Sigmoid colon (tissue), 6 donors: ENCODE measurements at regions not wholly inside any gene's neighbourhood (a gene's known extent, or its start where the extent isn't known, plus 50 kb on each side); places are given as distances from the start of the nearest gene placed in this dataset.

ENCODE experiments used
- DNase-seq: peaks from one replicate; pipeline ENCODE4 v3.0.0-alpha.2; 2019
- H3K27ac ChIP-seq, 4 donors: fragments of 200-600 bp; sonication (generic); one replicate each; pipeline ENCODE4 v1.5.1; 2016 to 2019; ENCODE audit warnings: mild to moderate bottlenecking in 1 of 4
- H3K27me3 ChIP-seq, 3 donors: fragments of 200-600 bp; sonication (generic); one replicate each; pipeline ENCODE4 v1.5.1; 2019; ENCODE audit warnings: mild to moderate bottlenecking in 1 of 3
- H3K36me3 ChIP-seq, 4 donors: fragments of 200-600 bp; sonication (generic); one replicate each; pipeline ENCODE4 v1.5.1; 2016 to 2019
- H3K4me1 ChIP-seq, 4 donors: fragments of 200-600 bp; sonication (generic); one replicate each; pipeline ENCODE4 v1.5.1; 2017 to 2019
- H3K4me3 ChIP-seq, 4 donors: fragments of 200-600 bp; sonication (generic); one replicate each; pipeline ENCODE4 v1.5.1; 2017 to 2019; ENCODE audit warnings: mild to moderate bottlenecking in 2 of 4, moderate library complexity in 1 of 4
- H3K9me3 ChIP-seq, 4 donors: fragments of 200-600 bp in 3 of 4; sonication (generic) in 3 of 4; one replicate each; pipeline versions ENCODE4 v1.5.1 to v1.6.1; 2013 to 2019
- CTCF ChIP-seq, 4 experiments: fragments of 450-650 bp in 3 of 4; fragments of 200-600 bp in 1 of 4; IDR thresholded peaks; one replicate each; pipeline ENCODE4 v1.5.1; 2016 to 2019; ENCODE audit warnings: antibody characterized with exemption in 4 of 4, mild to moderate bottlenecking in 3 of 4, moderate library complexity in 2 of 4
- EP300 ChIP-seq, 4 donors: sonication (generic); formaldehyde crosslinking; IDR thresholded peaks; one replicate each; pipeline ENCODE4 v1.6.1; 2017; ENCODE audit warnings: antibody characterized with exemption in 4 of 4
- POLR2A ChIP-seq, 2 donors: fragments of 450-650 bp; IDR thresholded peaks; one replicate each; pipeline ENCODE4 v1.6.1; 2016; ENCODE audit warnings: antibody characterized with exemption in 2 of 2, mild to moderate bottlenecking in 2 of 2, moderate library complexity in 2 of 2
- POLR2AphosphoS5 ChIP-seq, 4 donors: sonication (generic); formaldehyde crosslinking; IDR thresholded peaks; one replicate each; pipeline ENCODE4 v1.6.1; 2017; ENCODE audit warnings: antibody characterized with exemption in 4 of 4
- WGBS, 2 donors: extraction: QIAGEN DNeasy Blood & Tissue Kit; methylation state at CpG; one replicate each; pipeline ENCODE4 v1.1.7; 2013; 5-methylcytosine and 5-hydroxymethylcytosine counted together
- intact Hi-C: fragments of 100-400 bp; cut with DNase I; formaldehyde crosslinking; loops from one replicate; pipeline ENCODE4 v1.15.1; 2023
- donor health status: healthy with polysubstance abuse.
- donor health status: healthy.

GRCh38 chr3:27625864-27626263 is 96.3 kb downstream of the EOMES start:
- no peaks in the 10 kb centered on the region for H3K27me3 ChIP-seq
- intact Hi-C loops, result no loop called here
- peaks cover 0 to 7% (median 6%) of the 10 kb centered on the region in 4 donors for H3K4me1 ChIP-seq
- TF ChIP-seq EP300 (IDR thresholded peaks at IDR 0.05) (no peak), POLR2AphosphoS5 (IDR thresholded peaks at IDR 0.05) (no peak), CTCF (IDR thresholded peaks at IDR 0.05) (no peak), POLR2A (IDR thresholded peaks at IDR 0.05) (no peak)
- DNase-seq, result no peak
- H3K9me3 ChIP-seq, result no peaks in the 10 kb centered on the region
- no peaks in the 10 kb centered on the region for H3K36me3 ChIP-seq
- WGBS, 2 donors, result 79 to 86% methylated on average over 3 of the region's 3 CpGs
- no peak overlapping the region for H3K27ac ChIP-seq
- no peak overlapping the region for H3K4me3 ChIP-seq

GRCh38 chr3:27623085-27623753 is 98.9 kb downstream of the EOMES start:
- intact Hi-C loops, result no loop called here
- 41 to 65% methylated on average over 4 of the region's 4 CpGs for WGBS, 2 donors
- Histone ChIP-seq H3K4me3 (no peak overlapping the region), H3K27ac (peak overlapping the region in 1 of 4 donors; percentile 22), H3K27me3 (no peaks in the 10 kb centered on the region), H3K4me1 (peaks cover 0 to 7% (median 6%) of the 10 kb centered on the region in 4 donors), H3K36me3 (no peaks in the 10 kb centered on the region), H3K9me3 (no peaks in the 10 kb centered on the region)
- no peak for DNase-seq
- no peak for TF ChIP-seq POLR2AphosphoS5 (IDR thresholded peaks at IDR 0.05)

- no peak for DNase-seq
- 85 to 94% methylated on average over 5 of the region's 5 CpGs for WGBS, 2 donors
- intact Hi-C loops, result no loop called here
Observed at GRCh38 chr3:27617552-27617951, 104.6 kb downstream of the EOMES start.

GRCh38 chr3:27616031-27616430 is 106.1 kb downstream of the EOMES start:
- H3K4me1 ChIP-seq, result peaks cover 0 to 3% (median 0%) of the 10 kb centered on the region in 4 donors
- no peaks in the 10 kb centered on the region for H3K36me3 ChIP-seq
- WGBS, 2 donors, result 91 to 93% methylated on average over 4 of the region's 4 CpGs
- H3K27me3 ChIP-seq, result no peaks in the 10 kb centered on the region
- intact Hi-C loops, result no loop called here
- no peak for DNase-seq
- H3K9me3 ChIP-seq, result peaks cover 0 to 10% (median 0%) of the 10 kb centered on the region in 4 donors
- TF ChIP-seq CTCF (IDR thresholded peaks at IDR 0.05) (no peak), EP300 (IDR thresholded peaks at IDR 0.05) (no peak), POLR2AphosphoS5 (IDR thresholded peaks at IDR 0.05) (no peak), POLR2A (IDR thresholded peaks at IDR 0.05) (no peak)
- no peak overlapping the region for H3K27ac ChIP-seq
- H3K4me3 ChIP-seq, result no peak overlapping the region

More at GRCh38 chr3:27617552-27617951, 104.6 kb downstream of the EOMES start:
- no peak overlapping the region for H3K27ac ChIP-seq
- TF ChIP-seq POLR2AphosphoS5 (IDR thresholded peaks at IDR 0.05) (no peak), EP300 (IDR thresholded peaks at IDR 0.05) (no peak), CTCF (IDR thresholded peaks at IDR 0.05) (no peak), POLR2A (IDR thresholded peaks at IDR 0.05) (no peak)
- no peaks in the 10 kb centered on the region for H3K27me3 ChIP-seq
- peaks cover 0 to 3% (median 0%) of the 10 kb centered on the region in 4 donors for H3K4me1 ChIP-seq
- peaks cover 0 to 10% (median 0%) of the 10 kb centered on the region in 4 donors for H3K9me3 ChIP-seq
- no peaks in the 10 kb centered on the region for H3K36me3 ChIP-seq
- no peak overlapping the region for H3K4me3 ChIP-seq

GRCh38 chr3:27615555-27615954 is 106.6 kb downstream of the EOMES start:
- H3K27ac ChIP-seq, result no peak overlapping the region
- no peak for TF ChIP-seq CTCF (IDR thresholded peaks at IDR 0.05)
- TF ChIP-seq POLR2A (IDR thresholded peaks at IDR 0.05), result no peak
- no peak for TF ChIP-seq EP300 (IDR thresholded peaks at IDR 0.05)
- TF ChIP-seq POLR2AphosphoS5 (IDR thresholded peaks at IDR 0.05), result no peak
- H3K27me3 ChIP-seq, result no peaks in the 10 kb centered on the region
- H3K4me3 ChIP-seq, result no peak overlapping the region
- peaks cover 0 to 10% (median 0%) of the 10 kb centered on the region in 4 donors for H3K9me3 ChIP-seq
- no peak for DNase-seq
- no peaks in the 10 kb centered on the region for H3K36me3 ChIP-seq
- 93 to 100% methylated on average over 1 of the region's 1 CpG for WGBS, 2 donors
- intact Hi-C loops, result no loop called here
- H3K4me1 ChIP-seq, result peaks cover 0 to 3% (median 0%) of the 10 kb centered on the region in 4 donors
